ENCODE measurements at regions not wholly inside any gene's neighbourhood (a gene's known extent, or its start where the extent isn't known, plus 50 kb on each side); places are given as distances from the start of the nearest gene placed in this dataset.
"Not testable (repeated sequence)": the region's sequence is repeated elsewhere in the genome, so short reads cannot be mapped to it uniquely, and the experiment has no call there.

GRCh38 chr5:17995997-17996396, 361.7 kb downstream of the TAF11L14 start:
- no peak overlapping the region for H3K4me2 ChIP-seq (ENCODE audit: unreplicated experiment)
- H3K9ac ChIP-seq, result no peak overlapping the region
- no peak overlapping the region for H3K4me3 ChIP-seq
- no peaks in the 10 kb centered on the region for H3K9me2 ChIP-seq (ENCODE audit: insufficient read depth)
- H3K27ac ChIP-seq, result no peak overlapping the region
- no peaks in the 10 kb centered on the region for H3K27me3 ChIP-seq (replicated peaks; ENCODE audit: insufficient read depth)
- no peaks in the 10 kb centered on the region for H3K79me2 ChIP-seq (ENCODE audit: insufficient read depth)
- no peaks in the 10 kb centered on the region for H3K9me3 ChIP-seq (ENCODE audit: low read depth)
- H2AFZ ChIP-seq, result no peak overlapping the region
- DNase-seq, result no peak
- WGBS, 2 experiments (ENCODE audit: low coverage in 1 of 2, low lambda C conversion rate in 2 of 2, missing lambda C conversion rate in 2 of 2), result 29 to 33% methylated on average over 3 of the region's 3 CpGs
- H3K4me1 ChIP-seq (ENCODE audit: insufficient read depth), result no peaks in the 10 kb centered on the region
- no peaks in the 10 kb centered on the region for H4K20me1 ChIP-seq (ENCODE audit: insufficient read depth)
- in situ Hi-C loops (cut with MboI), result no loop called here
- no peaks in the 10 kb centered on the region for H3K36me3 ChIP-seq (ENCODE audit: low read depth)
- no peaks in the 10 kb centered on the region for H3F3A ChIP-seq (ENCODE audit: insufficient read depth)
- no peak for TF ChIP-seq EZH2phosphoT487 (IDR thresholded peaks at IDR 0.05; ENCODE audit: insufficient read depth, low read depth)
- no peak for TF ChIP-seq EZH2 (IDR thresholded peaks at IDR 0.05; ENCODE audit: insufficient read depth, poor library complexity, severe bottlenecking)

- no peaks in the 10 kb centered on the region for H3K4me1 ChIP-seq (ENCODE audit: insufficient read depth)
- no peak overlapping the region for H3K4me3 ChIP-seq
- no peaks in the 10 kb centered on the region for H3K36me3 ChIP-seq (ENCODE audit: low read depth)
- no peaks in the 10 kb centered on the region for H4K20me1 ChIP-seq (ENCODE audit: insufficient read depth)
- H3F3A ChIP-seq (ENCODE audit: insufficient read depth), result no peaks in the 10 kb centered on the region
- no peaks in the 10 kb centered on the region for H3K79me2 ChIP-seq (ENCODE audit: insufficient read depth)
- no peak overlapping the region for H3K9ac ChIP-seq
- in situ Hi-C loops (cut with MboI), result no loop called here
- no peaks in the 10 kb centered on the region for H3K9me3 ChIP-seq (ENCODE audit: low read depth)
- H3K4me2 ChIP-seq (ENCODE audit: unreplicated experiment), result no peak overlapping the region
- H3K27me3 ChIP-seq (replicated peaks; ENCODE audit: insufficient read depth), result no peaks in the 10 kb centered on the region
- TF ChIP-seq EZH2 (IDR thresholded peaks at IDR 0.05; ENCODE audit: insufficient read depth, poor library complexity, severe bottlenecking), result no peak
- TF ChIP-seq EZH2phosphoT487 (IDR thresholded peaks at IDR 0.05; ENCODE audit: insufficient read depth, low read depth), result no peak
- DNase-seq, result no peak
- H2AFZ ChIP-seq, result no peak overlapping the region
- no peaks in the 10 kb centered on the region for H3K9me2 ChIP-seq (ENCODE audit: insufficient read depth)
- WGBS, 2 experiments (ENCODE audit: low coverage in 1 of 2, low lambda C conversion rate in 2 of 2, missing lambda C conversion rate in 2 of 2), result 57 to 63% methylated on average over 2 of the region's 2 CpGs
- H3K27ac ChIP-seq, result no peak overlapping the region
Observed at GRCh38 chr5:17999858-18000257, 365.6 kb downstream of the TAF11L14 start.

- no peak overlapping the region for H3K27ac ChIP-seq
- H3K9me2 ChIP-seq (ENCODE audit: insufficient read depth), result no peaks in the 10 kb centered on the region
- H3K4me2 ChIP-seq (ENCODE audit: unreplicated experiment), result no peak overlapping the region
- H3K79me2 ChIP-seq (ENCODE audit: insufficient read depth), result no peaks in the 10 kb centered on the region
- no peaks in the 10 kb centered on the region for H3F3A ChIP-seq (ENCODE audit: insufficient read depth)
- H3K4me3 ChIP-seq, result no peak overlapping the region
- no peak overlapping the region for H2AFZ ChIP-seq
- 27 to 30% methylated on average over 4 of the region's 4 CpGs for WGBS, 2 experiments (ENCODE audit: low coverage in 1 of 2, low lambda C conversion rate in 2 of 2, missing lambda C conversion rate in 2 of 2)
- no peak overlapping the region for H3K9ac ChIP-seq
- no peaks in the 10 kb centered on the region for H3K4me1 ChIP-seq (ENCODE audit: insufficient read depth)
- H3K36me3 ChIP-seq (ENCODE audit: low read depth), result no peaks in the 10 kb centered on the region
- in situ Hi-C loops (cut with MboI), result no loop called here
- no peaks in the 10 kb centered on the region for H4K20me1 ChIP-seq (ENCODE audit: insufficient read depth)
- DNase-seq, result no peak
- TF ChIP-seq EZH2 (IDR thresholded peaks at IDR 0.05; ENCODE audit: insufficient read depth, poor library complexity, severe bottlenecking), result no peak
- no peak for TF ChIP-seq EZH2phosphoT487 (IDR thresholded peaks at IDR 0.05; ENCODE audit: insufficient read depth, low read depth)
- no peaks in the 10 kb centered on the region for H3K27me3 ChIP-seq (replicated peaks; ENCODE audit: insufficient read depth)
- no peaks in the 10 kb centered on the region for H3K9me3 ChIP-seq (ENCODE audit: low read depth)
Observed at GRCh38 chr5:18000744-18001143, 366.5 kb downstream of the TAF11L14 start.

GRCh38 chr5:18003312-18003711, 369.1 kb downstream of the TAF11L14 start:
- in situ Hi-C loops (cut with MboI), result no loop called here
- TF ChIP-seq EZH2phosphoT487 (IDR thresholded peaks at IDR 0.05; ENCODE audit: insufficient read depth, low read depth), result no peak
- TF ChIP-seq EZH2 (IDR thresholded peaks at IDR 0.05; ENCODE audit: insufficient read depth, poor library complexity, severe bottlenecking), result no peak
- Histone ChIP-seq H3K4me2 (ENCODE audit: unreplicated experiment) (no peak overlapping the region), H3K36me3 (ENCODE audit: low read depth) (no peaks in the 10 kb centered on the region), H3K79me2 (ENCODE audit: insufficient read depth) (no peaks in the 10 kb centered on the region), H3K9me2 (ENCODE audit: insufficient read depth) (no peaks in the 10 kb centered on the region), H3K27me3 (replicated peaks; ENCODE audit: insufficient read depth) (no peaks in the 10 kb centered on the region), H3K4me3 (no peak overlapping the region), H3K4me1 (ENCODE audit: insufficient read depth) (no peaks in the 10 kb centered on the region), H3K27ac (no peak overlapping the region), H4K20me1 (ENCODE audit: insufficient read depth) (no peaks in the 10 kb centered on the region), H3K9me3 (ENCODE audit: low read depth) (no peaks in the 10 kb centered on the region), H2AFZ (no peak overlapping the region), H3F3A (ENCODE audit: insufficient read depth) (no peaks in the 10 kb centered on the region), H3K9ac (no peak overlapping the region)
- no peak for DNase-seq

GRCh38 chr5:18003784-18004183, 369.5 kb downstream of the TAF11L14 start:
- H3K4me3 ChIP-seq, result no peak overlapping the region
- H3K9me2 ChIP-seq (ENCODE audit: insufficient read depth), result no peaks in the 10 kb centered on the region
- in situ Hi-C loops (cut with MboI), result no loop called here
- no peak for DNase-seq
- no peaks in the 10 kb centered on the region for H3K36me3 ChIP-seq (ENCODE audit: low read depth)
- no peaks in the 10 kb centered on the region for H4K20me1 ChIP-seq (ENCODE audit: insufficient read depth)
- H3K9ac ChIP-seq, result no peak overlapping the region
- TF ChIP-seq EZH2 (IDR thresholded peaks at IDR 0.05; ENCODE audit: insufficient read depth, poor library complexity, severe bottlenecking), result no peak
- TF ChIP-seq EZH2phosphoT487 (IDR thresholded peaks at IDR 0.05; ENCODE audit: insufficient read depth, low read depth), result no peak
- no peaks in the 10 kb centered on the region for H3K4me1 ChIP-seq (ENCODE audit: insufficient read depth)
- no peak overlapping the region for H3K27ac ChIP-seq
- no peaks in the 10 kb centered on the region for H3K9me3 ChIP-seq (ENCODE audit: low read depth)
- H3K79me2 ChIP-seq (ENCODE audit: insufficient read depth), result no peaks in the 10 kb centered on the region
- no peak overlapping the region for H3K4me2 ChIP-seq (ENCODE audit: unreplicated experiment)
- WGBS, 2 experiments (ENCODE audit: low coverage in 1 of 2, low lambda C conversion rate in 2 of 2, missing lambda C conversion rate in 2 of 2), result 23 to 33% methylated on average over 2 of the region's 2 CpGs
- H3F3A ChIP-seq (ENCODE audit: insufficient read depth), result no peaks in the 10 kb centered on the region
- H3K27me3 ChIP-seq (replicated peaks; ENCODE audit: insufficient read depth), result no peaks in the 10 kb centered on the region
- H2AFZ ChIP-seq, result no peak overlapping the region

GRCh38 chr5:18006235-18006634, 372.0 kb downstream of the TAF11L14 start:
- DNase-seq; H2AFZ ChIP-seq; H3K36me3 ChIP-seq (ENCODE audit: low read depth); H3K4me2 ChIP-seq (ENCODE audit: unreplicated experiment); H3F3A ChIP-seq (ENCODE audit: insufficient read depth); H3K4me1 ChIP-seq (ENCODE audit: insufficient read depth); in situ Hi-C loops (cut with MboI); H3K27me3 ChIP-seq (replicated peaks; ENCODE audit: insufficient read depth); H3K27ac ChIP-seq; H3K9ac ChIP-seq; H3K9me3 ChIP-seq (ENCODE audit: low read depth); H3K4me3 ChIP-seq; H4K20me1 ChIP-seq (ENCODE audit: insufficient read depth); H3K9me2 ChIP-seq (ENCODE audit: insufficient read depth); H3K79me2 ChIP-seq (ENCODE audit: insufficient read depth): not testable (repeated sequence)
- WGBS, 2 experiments (ENCODE audit: low coverage in 1 of 2, low lambda C conversion rate in 2 of 2, missing lambda C conversion rate in 2 of 2), result 39 to 47% methylated on average over 8 of the region's 8 CpGs
